Left ventricle myocardium inferior (tissue), 1 donor: ENCODE measurements at regions not wholly inside any gene's neighbourhood (a gene's known extent, or its start where the extent isn't known, plus 50 kb on each side); places are given as distances from the start of the nearest gene placed in this dataset.

Experiments used
- DNase-seq: peaks from one replicate; pipeline ENCODE4 v3.0.0-alpha.2; 2020
- H3K27ac ChIP-seq: fragments of 200-600 bp; replicated peaks from 2 replicates; pipeline ENCODE4 v1.8.0; 2021
- H3K27me3 ChIP-seq: fragments of 200-600 bp; 2 replicates; pipeline ENCODE4 v1.8.0; 2021; ENCODE audit warnings: low read depth
- H3K36me3 ChIP-seq: fragments of 200-600 bp; 2 replicates; pipeline ENCODE4 v1.8.0; 2021
- H3K4me1 ChIP-seq: fragments of 200-600 bp; 2 replicates; pipeline ENCODE4 v1.8.0; 2021
- H3K4me3 ChIP-seq: fragments of 200-600 bp; 2 replicates; pipeline ENCODE4 v1.8.0; 2021; ENCODE audit warnings: mild to moderate bottlenecking, moderate library complexity
- H3K9me3 ChIP-seq: fragments of 200-600 bp; replicated peaks from 2 replicates; pipeline ENCODE4 v1.8.0; 2021
- CTCF ChIP-seq: fragments of 200-600 bp; IDR thresholded peaks from 2 replicates; pipeline ENCODE4 v1.8.0; 2021; ENCODE audit warnings: antibody characterized with exemption, mild to moderate bottlenecking, borderline replicate concordance
- intact Hi-C: fragments of 100-400 bp; cut with micrococcal nuclease; formaldehyde crosslinking; loops from one replicate; pipeline ENCODE4 v1.11.0; 2022
- donor health status: DM: no; HTN: yes; CAD: no; lungs with severe emphysema.

- DNase-seq, result no peak
- Histone ChIP-seq H3K27ac (no peak overlapping the region), H3K9me3 (no peaks in the 10 kb centered on the region), H3K4me3 (no peak overlapping the region), H3K36me3 (no peaks in the 10 kb centered on the region), H3K4me1 (no peaks in the 10 kb centered on the region), H3K27me3 (no peaks in the 10 kb centered on the region)
- intact Hi-C loops, result no loop called here
- TF ChIP-seq CTCF, result no peak
These were observed 385.2 kb upstream of the ZFHX3 start for GRCh38 chr16:73432850-73433730.

- H3K36me3 ChIP-seq, result no peaks in the 10 kb centered on the region
- no peak overlapping the region for H3K4me3 ChIP-seq
- DNase-seq, result no peak
- H3K27me3 ChIP-seq, result no peaks in the 10 kb centered on the region
- no peak overlapping the region for H3K27ac ChIP-seq
- no peak for TF ChIP-seq CTCF
- H3K9me3 ChIP-seq, result no peaks in the 10 kb centered on the region
- no peaks in the 10 kb centered on the region for H3K4me1 ChIP-seq
- intact Hi-C loops, result no loop called here
These were observed 382.2 kb upstream of the ZFHX3 start for GRCh38 chr16:73430138-73430537.

GRCh38 chr16:73428121-73428520, 380.2 kb upstream of the ZFHX3 start:
- no peak for DNase-seq
- no peaks in the 10 kb centered on the region for H3K36me3 ChIP-seq
- peaks cover 14% of the 10 kb centered on the region for H3K27me3 ChIP-seq
- H3K4me1 ChIP-seq, result no peaks in the 10 kb centered on the region
- no peak overlapping the region for H3K27ac ChIP-seq
- no peaks in the 10 kb centered on the region for H3K9me3 ChIP-seq
- no peak overlapping the region for H3K4me3 ChIP-seq
- TF ChIP-seq CTCF, result no peak
- intact Hi-C loops, result no loop called here

- Histone ChIP-seq H3K36me3 (no peaks in the 10 kb centered on the region), H3K9me3 (no peaks in the 10 kb centered on the region), H3K27me3 (peaks cover 15% of the 10 kb centered on the region), H3K4me3 (no peak overlapping the region), H3K27ac (no peak overlapping the region), H3K4me1 (no peaks in the 10 kb centered on the region)
- TF ChIP-seq CTCF, result no peak
- DNase-seq, result no peak
- intact Hi-C loops, result no loop called here
These were observed 379.2 kb upstream of the ZFHX3 start for GRCh38 chr16:73427164-73427563.

- no peak overlapping the region for H3K27ac ChIP-seq
- H3K27me3 ChIP-seq, result peaks cover 15% of the 10 kb centered on the region
- DNase-seq, result no peak
- TF ChIP-seq CTCF, result no peak
- no peaks in the 10 kb centered on the region for H3K9me3 ChIP-seq
- intact Hi-C loops, result no loop called here
- H3K4me3 ChIP-seq, result no peak overlapping the region
- no peaks in the 10 kb centered on the region for H3K36me3 ChIP-seq
- H3K4me1 ChIP-seq, result no peaks in the 10 kb centered on the region
These were observed 378.7 kb upstream of the ZFHX3 start for GRCh38 chr16:73426433-73427160.
